Activated CD8-positive, alpha-beta T cell treated with anti-CD3 and anti-CD28 coated beads for 36 hours (primary cell): ENCODE measurements at regions not wholly inside any gene's neighbourhood (a gene's known extent, or its start where the extent isn't known, plus 50 kb on each side); places are given as distances from the start of the nearest gene placed in this dataset.
"Not testable (repeated sequence)": the region's sequence is repeated elsewhere in the genome, so short reads cannot be mapped to it uniquely, and the experiment has no call there.

Experiments used
- ATAC-seq: fragments of 200-7000 bp; cut with Tn5 transposase; one replicate; pipeline ENCODE4 v1.10.0; 2021; ENCODE audit warnings: mild to moderate bottlenecking, moderate library complexity
- CTCF ChIA-PET: fragments of 350-600 bp; sonication (Branson Sonifier 250); formaldehyde crosslinking; loops from one replicate; lab custom pipeline; 2021; ENCODE audit warnings: antibody characterized with exemption; lab: Charles Lee
- POLR2A ChIA-PET: fragments of 350-600 bp; sonication (Branson Sonifier 250); formaldehyde crosslinking; loops from one replicate; lab custom pipeline; 2021; ENCODE audit warnings: antibody characterized with exemption; lab: Charles Lee
- DNase-seq: peaks from one replicate; pipeline ENCODE4 v3.0.0-alpha.2; 2020
- H3K27ac Mint-ChIP-seq: one replicate; pipeline ENCODE4 v1.8.0; 2021; ENCODE audit warnings: mild to moderate bottlenecking, mixed read lengths
- H3K27me3 Mint-ChIP-seq: one replicate; pipeline ENCODE4 v1.8.0; 2021; ENCODE audit warnings: mixed read lengths
- H3K36me3 Mint-ChIP-seq: one replicate; pipeline ENCODE4 v1.8.0; 2021; ENCODE audit warnings: low read depth, mixed read lengths
- H3K4me1 Mint-ChIP-seq: one replicate; pipeline ENCODE4 v1.8.0; 2021; ENCODE audit warnings: low read depth, mixed read lengths
- H3K4me3 Mint-ChIP-seq: one replicate; pipeline ENCODE4 v1.8.0; 2021; ENCODE audit warnings: mild to moderate bottlenecking, moderate library complexity, mixed read lengths
- H3K9me3 Mint-ChIP-seq: one replicate; pipeline ENCODE4 v1.8.0; 2021; ENCODE audit warnings: mixed read lengths
- intact Hi-C: fragments of 100-400 bp; cut with micrococcal nuclease; formaldehyde crosslinking; loops from one replicate; pipeline ENCODE4 v1.10.0; 2022
- TF ChIP-seq, protein P1 (sequence below): fragments of 200-600 bp; IDR thresholded peaks from one replicate; pipeline ENCODE4 v1.8.0; 2022; ENCODE audit warnings: antibody characterized with exemption, mild to moderate bottlenecking

DNA sequence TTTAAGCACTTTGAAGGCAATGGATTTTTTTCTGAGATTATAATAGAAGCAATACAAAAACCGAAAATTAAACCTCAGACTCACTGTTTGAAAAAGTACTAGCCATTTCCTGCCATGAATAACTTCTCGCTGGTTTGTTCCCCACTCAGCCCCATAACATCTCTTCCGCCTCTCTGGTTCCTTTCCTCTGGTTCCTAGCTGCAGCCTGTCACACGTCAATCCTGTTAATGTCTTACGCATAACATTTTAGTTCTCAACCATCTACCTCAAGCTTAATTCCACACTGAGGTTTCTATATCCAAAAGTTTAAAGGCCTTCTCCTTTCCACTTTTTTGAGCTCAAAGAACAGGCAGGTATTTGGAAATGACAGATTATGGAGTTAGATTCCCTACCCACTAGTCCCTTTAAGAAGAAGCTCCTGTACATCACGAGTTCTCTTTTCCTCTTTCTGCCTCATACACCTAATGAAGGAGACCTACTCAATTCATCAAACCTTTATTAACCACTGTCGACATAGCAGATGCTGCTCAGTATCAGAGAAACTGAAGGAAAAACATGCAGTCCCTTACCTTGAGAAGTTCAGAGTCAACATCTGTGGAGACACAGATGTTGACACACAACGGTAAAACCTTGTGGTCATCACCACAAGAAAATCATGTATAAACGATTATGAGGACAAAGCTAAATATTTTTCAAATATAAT is 243.0 kb upstream of the PTGER4 start:
- peak overlapping the region; percentile 86 for H3K27ac Mint-ChIP-seq
- TF ChIP-seq, protein P1, sequence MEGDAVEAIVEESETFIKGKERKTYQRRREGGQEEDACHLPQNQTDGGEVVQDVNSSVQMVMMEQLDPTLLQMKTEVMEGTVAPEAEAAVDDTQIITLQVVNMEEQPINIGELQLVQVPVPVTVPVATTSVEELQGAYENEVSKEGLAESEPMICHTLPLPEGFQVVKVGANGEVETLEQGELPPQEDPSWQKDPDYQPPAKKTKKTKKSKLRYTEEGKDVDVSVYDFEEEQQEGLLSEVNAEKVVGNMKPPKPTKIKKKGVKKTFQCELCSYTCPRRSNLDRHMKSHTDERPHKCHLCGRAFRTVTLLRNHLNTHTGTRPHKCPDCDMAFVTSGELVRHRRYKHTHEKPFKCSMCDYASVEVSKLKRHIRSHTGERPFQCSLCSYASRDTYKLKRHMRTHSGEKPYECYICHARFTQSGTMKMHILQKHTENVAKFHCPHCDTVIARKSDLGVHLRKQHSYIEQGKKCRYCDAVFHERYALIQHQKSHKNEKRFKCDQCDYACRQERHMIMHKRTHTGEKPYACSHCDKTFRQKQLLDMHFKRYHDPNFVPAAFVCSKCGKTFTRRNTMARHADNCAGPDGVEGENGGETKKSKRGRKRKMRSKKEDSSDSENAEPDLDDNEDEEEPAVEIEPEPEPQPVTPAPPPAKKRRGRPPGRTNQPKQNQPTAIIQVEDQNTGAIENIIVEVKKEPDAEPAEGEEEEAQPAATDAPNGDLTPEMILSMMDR = no peak
- DNase-seq (peak; percentile 61), ATAC-seq (peak; percentile 56)
- intact Hi-C loops = loop anchor here (2.0 to 10.0 kb wide), 5 partner anchors 26 to 241 kb away; partner anchors contain the start of gene PTGER4
- peaks cover 6% of the 10 kb centered on the region for H3K9me3 Mint-ChIP-seq
- POLR2A ChIA-PET = interaction anchor here (0.6 to 2.7 kb wide), 8 partner anchors 26 to 252 kb away, joined by 3 to 12 read pairs (median 4); no protein-coding TSS in a partner anchor
- no peaks in the 10 kb centered on the region for H3K27me3 Mint-ChIP-seq
- CTCF ChIA-PET = interaction anchor here (0.8 to 2.6 kb wide), 14 partner anchors 9 to 300 kb away, joined by 3 to 19 read pairs (median 4); no protein-coding TSS in a partner anchor
- H3K4me3 Mint-ChIP-seq = peak overlapping the region; percentile 67
- H3K36me3 Mint-ChIP-seq = peaks cover 17% of the 10 kb centered on the region
- peaks cover 78% of the 10 kb centered on the region for H3K4me1 Mint-ChIP-seq

DNA sequence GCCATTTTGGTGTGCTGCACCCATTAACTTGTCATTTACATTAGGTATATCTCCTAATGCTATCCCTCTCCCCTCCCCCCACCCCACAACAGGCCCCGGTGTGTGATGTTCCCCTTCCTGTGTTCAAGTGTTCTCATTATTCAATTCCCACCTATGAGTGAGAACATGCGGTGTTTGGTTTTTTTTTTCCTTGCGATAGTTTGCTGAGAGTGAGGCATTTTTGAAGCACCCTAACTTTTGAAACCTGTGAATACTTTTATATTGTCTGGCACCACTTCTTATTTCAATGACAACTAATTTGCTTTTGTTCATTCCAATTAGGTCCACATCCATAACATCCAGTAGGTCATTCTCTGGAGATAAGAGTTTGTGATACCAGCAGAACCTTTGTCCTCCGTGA is 244.0 kb upstream of the PTGER4 start:
- intact Hi-C loops = loop anchor here (2.0 to 10.0 kb wide), 5 partner anchors 25 to 242 kb away; partner anchors contain the start of gene PTGER4
- H3K4me1 Mint-ChIP-seq = peaks cover 71% of the 10 kb centered on the region
- peak overlapping the region; percentile 86 for H3K27ac Mint-ChIP-seq
- H3K4me3 Mint-ChIP-seq = peak overlapping the region; percentile 67
- ATAC-seq, DNase-seq, H3K9me3 Mint-ChIP-seq, H3K27me3 Mint-ChIP-seq: not testable (repeated sequence)
- peaks cover 17% of the 10 kb centered on the region for H3K36me3 Mint-ChIP-seq
- CTCF ChIA-PET = interaction anchor here (1.1 to 2.6 kb wide), 4 partner anchors 51 to 246 kb away, joined by 3 to 6 read pairs (median 4); no protein-coding TSS in a partner anchor
- POLR2A ChIA-PET = interaction anchor here (0.7 to 2.7 kb wide), 5 partner anchors 25 to 246 kb away, joined by 3 to 12 read pairs (median 5); no protein-coding TSS in a partner anchor

DNA sequence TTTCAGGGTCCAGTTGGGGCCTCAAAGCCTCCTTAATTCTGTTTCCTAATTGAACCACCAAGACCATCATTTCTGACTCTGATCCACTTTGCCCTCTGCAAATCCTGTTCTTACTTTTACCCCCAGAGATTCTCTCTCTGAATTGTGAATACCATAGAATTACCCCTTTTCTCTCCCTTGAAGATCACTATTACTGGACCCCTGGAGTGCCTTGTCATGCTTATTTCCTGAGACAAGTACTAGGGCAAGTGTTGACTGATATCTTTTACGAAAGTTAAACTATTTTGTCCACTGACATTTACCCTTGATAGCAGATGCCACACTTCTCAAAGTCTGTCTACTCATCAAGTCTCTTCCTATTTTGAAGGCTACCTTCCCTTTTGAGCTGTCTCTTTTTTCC is 246.9 kb upstream of the PTGER4 start:
- ChIA-PET POLR2A (no interaction called here), CTCF (interaction anchor here (0.9 to 1.7 kb wide), 2 partner anchors 9 to 57 kb away, joined by 3 to 4 read pairs; no protein-coding TSS in a partner anchor)
- intact Hi-C loops = loop anchor here (10.0 kb wide), 1 partner anchor 48 kb away; no protein-coding TSS in a partner anchor
- peaks cover 8% of the 10 kb centered on the region for H3K36me3 Mint-ChIP-seq
- ATAC-seq (no peak), DNase-seq (no peak)
- peaks cover 1% of the 10 kb centered on the region for H3K9me3 Mint-ChIP-seq
- no peak overlapping the region for H3K27ac Mint-ChIP-seq
- no peaks in the 10 kb centered on the region for H3K27me3 Mint-ChIP-seq
- no peak overlapping the region for H3K4me3 Mint-ChIP-seq
- TF ChIP-seq, protein P1 = no peak
- H3K4me1 Mint-ChIP-seq = peaks cover 83% of the 10 kb centered on the region

DNA sequence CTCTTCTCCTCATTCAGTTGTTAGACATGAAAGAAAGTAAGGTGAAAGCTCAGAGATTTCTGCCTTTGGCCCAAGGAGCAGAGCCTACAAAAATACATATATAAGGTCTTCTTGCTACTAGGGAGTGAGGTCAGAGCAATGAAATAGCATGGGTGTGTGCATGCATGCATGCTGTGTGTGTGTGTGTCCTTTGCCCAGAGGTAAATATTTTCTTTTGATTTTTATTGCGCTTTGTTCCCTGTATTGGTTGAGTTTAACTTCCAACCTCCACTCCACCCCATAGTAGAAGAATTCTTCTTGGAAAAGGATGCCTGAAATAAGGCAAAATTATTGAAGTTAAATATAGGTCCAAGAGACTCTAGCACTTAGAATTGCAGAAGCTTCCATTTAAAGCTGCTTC is 248.0 kb upstream of the PTGER4 start:
- Mint-ChIP-seq H3K4me3 (no peak overlapping the region), H3K4me1 (peaks cover 72% of the 10 kb centered on the region), H3K9me3 (peaks cover 3% of the 10 kb centered on the region), H3K36me3 (peaks cover 8% of the 10 kb centered on the region), H3K27me3 (no peaks in the 10 kb centered on the region), H3K27ac (no peak overlapping the region)
- POLR2A ChIA-PET = no interaction called here
- DNase-seq (no peak), ATAC-seq (no peak)
- TF ChIP-seq, protein P1 = no peak
- intact Hi-C loops = loop anchor here (10.0 kb wide), 1 partner anchor 47 kb away; no protein-coding TSS in a partner anchor
- CTCF ChIA-PET = interaction anchor here (1.1 to 1.7 kb wide), 5 partner anchors 9 to 56 kb away, joined by 3 to 4 read pairs (median 4); no protein-coding TSS in a partner anchor

GRCh38 chr5:40430101-40430710 is 249.5 kb upstream of the PTGER4 start:
- TF ChIP-seq, protein P1 = no peak
- CTCF ChIA-PET = interaction anchor here (0.7 to 1.2 kb wide), 4 partner anchors 14 to 217 kb away, joined by 3 to 4 read pairs (median 4); no protein-coding TSS in a partner anchor
- H3K36me3 Mint-ChIP-seq = no peaks in the 10 kb centered on the region
- no peak for DNase-seq
- intact Hi-C loops = loop anchor here (10.0 kb wide), 1 partner anchor 45 kb away; no protein-coding TSS in a partner anchor
- peaks cover 7% of the 10 kb centered on the region for H3K9me3 Mint-ChIP-seq
- POLR2A ChIA-PET = interaction anchor here (0.6 to 1.2 kb wide), 3 partner anchors 14 to 20 kb away, joined by 3 to 5 read pairs (median 3); no protein-coding TSS in a partner anchor
- H3K4me3 Mint-ChIP-seq = no peak overlapping the region
- H3K4me1 Mint-ChIP-seq = peaks cover 57% of the 10 kb centered on the region
- H3K27me3 Mint-ChIP-seq = no peaks in the 10 kb centered on the region
- no peak for ATAC-seq
- peak overlapping the region; percentile 84 for H3K27ac Mint-ChIP-seq
